Stimulated activated CD4-positive, alpha-beta T cell treated with anti-CD3 and anti-CD28 coated beads, Interleukin-12 subunit alpha, Interleukin-12 subunit beta, amount 100 ng/mL, for 24 hours (primary cell): ENCODE measurements at regions not wholly inside any gene's neighbourhood (a gene's known extent, or its start where the extent isn't known, plus 50 kb on each side); places are given as distances from the start of the nearest gene placed in this dataset.

Source experiments
- DNase-seq, 2 experiments: peaks; one replicate each; pipeline ENCODE4 v3.0.0-alpha.2; 2020; ENCODE audit warnings: low read depth in 2 of 2

GRCh38 chr1:169052727-169053126 is 53.8 kb upstream of the ATP1B1 start:
- no peak for DNase-seq

- DNase-seq: no peak
Observed at GRCh38 chr1:169053196-169053595, 53.3 kb upstream of the ATP1B1 start.
